ENCODE measurements at regions not wholly inside any gene's neighbourhood (a gene's known extent, or its start where the extent isn't known, plus 50 kb on each side); places are given as distances from the start of the nearest gene placed in this dataset.
"Not testable (repeated sequence)": the region's sequence is repeated elsewhere in the genome, so short reads cannot be mapped to it uniquely, and the experiment has no call there.

DNA sequence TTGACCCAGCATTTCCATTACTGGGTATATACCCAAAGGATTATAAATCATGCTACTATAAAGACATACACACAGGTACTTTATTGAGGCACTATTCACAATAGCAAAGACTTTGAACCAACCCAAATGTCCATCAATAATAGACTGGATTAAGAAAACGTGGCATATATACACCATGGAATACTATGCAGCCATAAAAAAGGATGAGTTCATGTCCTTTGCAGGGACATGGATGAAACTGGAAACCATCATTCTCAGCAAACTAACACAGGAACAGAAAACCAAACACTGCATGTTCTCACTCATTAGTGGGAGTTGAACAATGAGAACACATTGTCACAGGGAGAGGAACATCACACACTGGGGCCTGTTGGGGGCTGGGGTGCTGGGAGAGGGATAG, 283.0 kb upstream of the ARSJ start:
- TF ChIP-seq POLR2A (IDR thresholded peaks at IDR 0.05) = not testable (repeated sequence)
- TF ChIP-seq, protein P1, sequence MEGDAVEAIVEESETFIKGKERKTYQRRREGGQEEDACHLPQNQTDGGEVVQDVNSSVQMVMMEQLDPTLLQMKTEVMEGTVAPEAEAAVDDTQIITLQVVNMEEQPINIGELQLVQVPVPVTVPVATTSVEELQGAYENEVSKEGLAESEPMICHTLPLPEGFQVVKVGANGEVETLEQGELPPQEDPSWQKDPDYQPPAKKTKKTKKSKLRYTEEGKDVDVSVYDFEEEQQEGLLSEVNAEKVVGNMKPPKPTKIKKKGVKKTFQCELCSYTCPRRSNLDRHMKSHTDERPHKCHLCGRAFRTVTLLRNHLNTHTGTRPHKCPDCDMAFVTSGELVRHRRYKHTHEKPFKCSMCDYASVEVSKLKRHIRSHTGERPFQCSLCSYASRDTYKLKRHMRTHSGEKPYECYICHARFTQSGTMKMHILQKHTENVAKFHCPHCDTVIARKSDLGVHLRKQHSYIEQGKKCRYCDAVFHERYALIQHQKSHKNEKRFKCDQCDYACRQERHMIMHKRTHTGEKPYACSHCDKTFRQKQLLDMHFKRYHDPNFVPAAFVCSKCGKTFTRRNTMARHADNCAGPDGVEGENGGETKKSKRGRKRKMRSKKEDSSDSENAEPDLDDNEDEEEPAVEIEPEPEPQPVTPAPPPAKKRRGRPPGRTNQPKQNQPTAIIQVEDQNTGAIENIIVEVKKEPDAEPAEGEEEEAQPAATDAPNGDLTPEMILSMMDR (IDR thresholded peaks at IDR 0.05) = not testable (repeated sequence)

Measured in esophagus squamous epithelium (tissue), 4 donors.